MV-4-11 (cell line): ENCODE measurements at regions not wholly inside any gene's neighbourhood (a gene's known extent, or its start where the extent isn't known, plus 50 kb on each side); places are given as distances from the start of the nearest gene placed in this dataset.

Experiments
- DNase-seq: peaks from one replicate; lab custom pipeline; 2025; lab: John Stamatoyannopoulos, UW

DNA sequence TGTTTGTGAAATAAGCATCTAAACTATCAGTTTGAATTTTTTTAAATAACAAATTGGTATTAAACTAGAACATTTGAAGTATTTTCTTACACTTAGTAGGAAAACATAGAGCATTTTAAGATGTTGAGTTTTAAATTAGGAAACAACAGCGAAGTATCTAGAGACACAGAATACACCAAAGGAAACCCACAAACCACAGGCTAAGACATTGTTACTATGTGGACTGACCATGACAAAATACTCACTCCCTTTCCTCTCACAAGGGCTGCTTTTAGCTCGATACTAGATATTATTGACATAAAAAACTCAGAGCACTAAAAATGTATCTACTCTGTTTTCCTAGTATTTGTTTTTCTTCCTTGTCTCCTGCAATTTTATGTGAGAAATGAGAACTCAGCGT, 266.0 kb upstream of the CITED2 start:
- peak; percentile 90 for DNase-seq

DNA sequence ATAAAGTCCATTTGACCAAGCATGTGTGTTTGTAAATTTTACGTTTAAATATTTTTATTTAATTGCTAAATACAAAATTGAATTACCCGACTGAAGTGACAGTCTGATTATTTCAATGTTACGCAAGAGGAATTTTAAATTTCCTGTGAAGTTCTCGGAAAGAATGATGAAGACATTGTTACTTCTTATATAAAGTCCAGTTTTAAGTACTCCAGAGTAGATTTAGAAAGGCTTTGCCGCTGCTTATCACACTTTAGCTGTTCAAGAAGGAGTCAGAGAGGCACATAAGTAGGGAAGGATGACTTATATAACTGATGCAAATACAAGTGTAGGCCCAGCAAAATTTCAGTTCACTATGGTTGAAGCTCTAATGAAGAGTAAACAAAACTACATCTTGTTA, 265.1 kb upstream of the CITED2 start:
- peak; percentile 74 for DNase-seq

DNA sequence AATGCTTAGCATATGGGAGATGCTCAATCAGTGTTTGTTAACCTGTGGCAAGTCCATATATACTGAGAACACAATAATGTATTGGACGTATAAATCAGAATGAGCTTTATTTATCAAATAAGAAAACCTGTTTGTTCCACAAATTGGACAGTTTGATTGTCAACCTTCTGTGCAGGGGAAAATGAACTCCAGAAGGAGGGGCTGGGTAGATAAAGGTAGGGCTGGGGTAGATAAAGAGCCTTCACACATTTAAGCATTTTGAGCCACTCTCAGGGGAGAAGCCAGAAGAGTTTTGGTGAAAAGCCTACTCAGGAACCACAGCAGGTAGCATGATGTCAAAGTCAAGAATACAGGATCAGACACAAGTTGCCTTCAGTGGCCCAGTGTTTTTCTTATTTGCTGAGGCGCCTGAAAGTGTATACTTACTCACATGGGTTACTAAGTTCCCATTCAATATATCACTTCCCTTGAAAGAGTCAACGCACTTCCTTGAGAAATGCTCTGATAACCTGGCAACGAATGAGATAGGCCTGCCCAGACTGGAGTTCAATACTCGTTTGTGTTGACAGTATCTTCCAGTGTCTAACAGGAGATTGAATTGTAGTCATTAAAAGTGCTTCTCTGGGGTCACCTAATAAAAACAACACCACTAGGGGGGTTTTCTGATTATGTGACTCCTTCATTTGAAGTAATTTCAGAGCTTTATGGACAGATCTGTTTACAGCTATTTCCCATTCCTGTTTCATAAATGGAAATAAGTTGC, 263.9 kb upstream of the CITED2 start:
- peak; percentile 48 for DNase-seq

DNA sequence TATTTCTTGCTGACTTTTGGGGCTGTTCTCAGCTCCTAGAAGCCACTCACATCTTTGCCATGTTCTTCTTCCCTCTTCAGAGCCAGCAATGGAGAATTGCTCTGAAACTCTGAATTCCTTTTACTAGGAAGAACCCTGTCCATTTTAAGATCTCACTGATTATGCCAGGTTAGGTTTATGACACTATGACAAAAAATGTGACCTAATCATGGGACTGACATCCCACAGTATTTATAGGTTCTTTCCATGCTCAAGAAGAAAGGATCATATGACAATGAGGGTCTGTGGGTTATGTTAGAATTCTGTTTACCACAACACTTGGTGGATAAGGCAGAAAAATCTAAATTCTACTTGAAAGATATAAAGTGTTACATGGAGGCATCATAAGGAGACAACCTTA, 263.3 kb upstream of the CITED2 start:
- DNase-seq = no peak

DNA sequence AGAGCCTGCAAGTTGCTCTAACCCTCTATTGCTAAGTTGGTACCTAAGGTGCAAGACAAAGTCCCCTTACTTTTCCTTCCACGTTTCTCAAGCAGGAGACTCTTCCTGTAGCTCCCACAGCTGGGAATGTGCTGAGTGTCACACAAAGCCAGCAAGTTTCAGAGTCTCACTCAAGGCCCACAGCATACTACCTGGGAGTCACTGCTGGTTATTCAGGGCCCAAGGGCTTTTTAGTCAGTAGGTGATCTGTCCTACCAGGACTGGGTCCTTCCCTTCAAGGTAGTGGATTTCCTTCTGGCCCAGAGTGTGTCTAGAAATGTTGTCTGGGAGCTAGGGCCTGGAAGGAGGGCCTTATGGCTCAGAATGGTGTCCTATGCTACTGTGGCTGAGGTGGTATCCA, 261.9 kb upstream of the CITED2 start:
- DNase-seq = no peak

DNA sequence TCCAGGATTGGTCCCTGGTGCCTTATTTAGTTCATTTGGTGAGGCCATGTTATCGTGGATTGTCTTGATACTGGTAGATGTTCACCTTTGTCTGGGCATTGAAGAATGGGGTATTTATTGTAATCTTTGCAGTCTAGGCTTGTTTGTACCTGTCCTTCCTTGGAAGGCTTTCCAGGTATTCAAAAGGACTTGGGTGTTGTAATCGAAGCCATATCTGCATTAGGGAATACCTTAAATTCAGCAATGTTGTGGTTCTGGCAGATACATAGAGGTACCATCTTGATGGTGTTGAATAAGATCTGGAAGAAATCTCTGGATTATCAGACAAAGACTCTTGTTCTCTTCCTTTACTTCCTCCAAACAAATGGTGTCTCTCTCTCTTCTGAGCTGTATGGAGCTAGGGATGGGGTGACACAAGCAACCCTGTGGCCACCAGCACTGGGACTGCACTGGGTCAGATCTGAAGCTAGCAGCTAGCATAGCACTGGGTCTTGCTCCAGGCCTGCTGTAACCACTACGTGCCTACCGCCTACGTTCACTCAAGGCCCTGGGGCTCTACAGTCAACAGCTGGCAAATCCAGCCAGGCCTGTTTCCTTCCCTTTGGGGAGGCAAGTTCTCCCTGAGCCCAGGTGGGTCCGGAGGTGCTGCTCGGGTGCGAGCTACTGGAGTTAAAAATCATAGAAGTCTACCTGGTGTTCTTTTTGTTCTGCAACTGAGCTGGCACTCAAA, 261.1 kb upstream of the CITED2 start:
- no peak for DNase-seq

DNA sequence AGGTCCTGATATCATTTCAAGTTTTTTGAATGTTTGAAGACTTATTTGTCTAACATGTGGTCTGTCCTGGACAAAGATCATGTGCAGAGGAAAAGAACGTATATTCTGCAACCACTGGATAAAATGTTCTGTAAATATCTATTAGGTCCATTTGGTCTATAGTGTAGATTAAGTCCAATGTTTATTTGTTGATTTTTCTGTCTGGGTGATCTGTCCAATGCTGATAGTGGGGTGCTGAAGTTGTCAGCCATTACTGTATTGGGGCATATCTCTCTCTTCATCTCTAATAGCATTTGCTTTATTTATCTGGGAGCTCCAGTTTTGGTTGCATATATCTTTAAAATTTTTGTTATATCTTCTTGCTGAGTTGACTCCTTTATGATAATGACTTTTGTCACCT, 258.4 kb upstream of the CITED2 start:
- no peak for DNase-seq

DNA sequence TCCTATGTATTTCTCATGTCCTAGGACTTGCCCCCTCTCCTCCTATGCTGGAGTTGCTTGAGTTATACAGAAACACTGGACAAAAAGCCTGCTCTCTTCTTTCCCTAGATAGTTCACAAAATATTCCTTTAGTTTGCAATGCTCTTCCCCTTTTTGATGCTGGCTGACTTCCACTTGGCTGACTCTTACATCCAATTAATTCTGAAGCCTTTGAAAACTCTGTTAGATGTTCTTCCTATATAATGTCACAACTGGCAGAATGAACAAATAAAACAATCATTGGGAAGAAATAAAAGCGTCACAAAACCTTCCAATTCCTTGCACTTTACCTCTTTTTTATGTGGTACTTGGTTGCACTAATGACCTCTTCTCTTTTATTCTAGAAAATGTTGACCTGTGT, 253.8 kb upstream of the CITED2 start:
- DNase-seq = no peak

DNA sequence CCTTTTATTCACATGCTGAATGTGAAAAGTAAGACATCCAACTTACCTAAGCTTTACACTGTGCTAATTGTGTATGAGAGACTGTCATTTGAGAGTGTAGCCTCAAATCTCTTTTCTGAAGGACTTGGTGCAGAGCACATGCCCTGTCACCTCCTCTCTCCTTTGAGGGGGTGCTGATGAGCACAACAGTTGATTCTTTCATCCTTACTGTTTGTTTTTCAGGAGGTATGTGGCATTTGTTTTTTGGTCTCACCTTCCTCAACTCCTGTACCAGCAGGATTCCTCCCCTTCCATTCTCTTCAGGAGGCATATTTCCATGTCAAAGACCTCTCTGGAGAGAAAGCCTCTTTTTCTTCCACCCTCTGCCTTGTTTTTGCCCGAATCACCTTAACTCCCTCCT, 252.6 kb upstream of the CITED2 start:
- DNase-seq = no peak

DNA sequence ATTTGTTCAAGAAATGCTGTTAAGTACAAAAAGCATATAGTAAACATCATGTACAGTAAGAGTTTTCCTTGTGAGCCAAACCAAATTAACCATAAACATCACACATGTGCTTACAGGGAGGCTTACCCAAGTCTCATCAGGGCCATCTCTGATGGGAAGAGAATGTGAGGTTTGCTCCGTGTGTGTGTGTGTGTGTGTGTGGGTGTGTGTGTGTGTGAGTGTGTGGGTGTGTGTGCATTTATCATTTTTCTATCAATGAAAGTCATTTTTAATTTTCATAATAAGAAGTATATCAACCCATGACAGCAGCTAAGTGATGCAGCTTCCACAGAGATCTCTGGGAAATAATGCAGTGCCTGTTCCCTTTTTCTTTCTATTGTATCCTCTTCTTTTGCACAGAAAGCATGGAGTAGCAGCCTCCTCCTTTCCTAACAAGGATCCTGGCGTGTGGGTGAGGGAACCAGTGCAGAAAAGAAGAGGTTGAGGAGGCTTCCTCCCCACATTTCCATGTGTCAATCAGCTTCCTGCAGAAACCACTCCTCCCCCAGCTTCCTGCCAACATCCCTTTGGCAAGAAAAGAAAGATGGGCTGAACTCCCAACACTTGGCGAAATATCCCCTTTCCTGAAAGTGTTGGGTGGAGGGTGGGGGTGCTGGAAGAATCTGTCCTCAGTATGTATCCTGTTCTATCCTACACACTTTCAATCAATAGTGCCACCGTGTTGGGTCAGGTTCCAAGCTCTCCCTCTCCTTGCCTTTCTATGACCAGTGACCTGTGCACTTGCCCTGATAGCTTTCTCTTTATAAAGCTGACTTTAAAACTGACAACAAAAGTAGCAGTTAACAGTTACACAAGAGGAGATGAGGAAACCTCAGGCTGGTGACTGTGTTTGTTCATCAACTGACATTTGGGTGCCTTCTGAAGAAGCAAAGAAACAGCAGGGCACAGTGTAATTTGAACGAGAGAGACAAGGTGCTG, 251.8 kb upstream of the CITED2 start:
- peak; percentile 97 for DNase-seq

DNA sequence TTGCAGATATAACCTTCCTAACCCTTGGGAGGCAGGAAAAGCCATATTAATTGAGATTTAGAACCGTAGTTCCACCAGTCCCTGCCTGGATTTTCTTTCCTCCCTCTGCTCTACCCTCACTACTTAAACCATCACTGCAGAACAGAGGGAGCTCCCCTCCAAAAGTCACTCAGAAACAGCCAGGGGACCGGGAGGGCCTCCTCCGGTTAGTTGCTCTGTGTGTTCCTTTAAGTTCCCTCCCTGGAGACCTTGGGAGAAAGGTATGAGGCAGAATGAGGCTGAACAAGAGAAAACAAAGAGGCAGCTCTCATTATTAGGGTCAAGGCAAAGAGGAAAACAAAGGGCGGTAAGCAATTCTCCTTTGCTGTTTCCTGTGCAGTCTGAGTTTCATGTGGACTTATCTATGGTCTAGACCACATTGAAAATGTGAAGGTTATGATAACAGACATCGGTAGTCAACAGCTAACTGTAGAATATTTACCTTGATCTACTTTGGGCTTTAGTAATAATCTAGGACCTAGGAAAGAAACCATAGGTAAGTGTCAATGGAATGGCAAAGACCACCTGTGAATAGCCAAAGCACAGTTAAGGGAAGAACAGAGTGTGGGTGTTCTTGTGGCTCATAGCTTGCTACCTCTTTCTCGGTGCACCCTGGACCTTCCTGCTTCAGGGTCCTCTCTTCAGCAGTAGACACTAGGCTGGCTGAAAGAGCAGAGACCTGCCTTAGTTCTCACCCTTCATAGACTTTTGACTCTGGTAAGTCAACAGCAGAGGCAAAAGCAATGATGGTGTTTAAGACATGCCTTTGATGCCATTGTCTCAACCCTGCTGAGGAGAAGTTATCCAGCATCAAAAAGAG, 250.9 kb upstream of the CITED2 start:
- peak; percentile 37 for DNase-seq

DNA sequence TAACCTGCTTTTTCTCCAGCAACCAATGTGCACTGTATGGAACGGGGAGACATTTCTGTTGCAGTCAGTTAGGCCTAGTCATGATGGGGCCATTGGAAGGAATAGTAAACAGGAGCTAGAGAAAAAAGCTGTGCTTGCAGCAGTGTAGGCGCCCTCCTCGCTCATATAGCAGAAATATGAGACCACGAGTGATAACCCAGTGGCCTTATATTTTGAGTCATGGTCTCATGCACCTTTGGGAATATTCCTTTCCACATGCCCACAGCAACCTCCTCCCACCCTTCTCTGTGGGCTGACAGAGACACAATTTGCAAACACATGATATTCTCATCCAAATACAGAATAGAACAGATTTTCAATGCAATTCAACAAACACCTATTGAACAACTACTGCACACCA, 248.9 kb upstream of the CITED2 start:
- DNase-seq = no peak

DNA sequence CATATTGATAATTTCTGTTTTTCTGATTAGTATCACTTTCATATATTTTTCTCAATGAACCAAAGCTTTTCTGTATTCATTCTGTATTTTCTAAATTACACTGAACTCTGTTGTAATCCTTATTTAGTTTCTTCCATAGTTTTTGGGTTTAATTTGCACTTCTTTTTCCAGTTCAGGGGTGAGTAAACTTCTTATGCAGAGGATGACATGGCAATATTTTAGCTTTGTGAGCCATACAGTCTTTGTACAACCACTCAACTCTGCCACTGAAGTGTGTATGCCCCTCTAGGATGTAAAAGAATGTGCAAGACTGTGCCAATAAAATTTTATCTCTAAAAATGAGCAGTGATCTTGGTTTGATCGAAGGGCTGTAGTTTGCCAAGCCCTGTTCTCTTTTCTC, 239.0 kb upstream of the CITED2 start:
- DNase-seq = no peak

DNA sequence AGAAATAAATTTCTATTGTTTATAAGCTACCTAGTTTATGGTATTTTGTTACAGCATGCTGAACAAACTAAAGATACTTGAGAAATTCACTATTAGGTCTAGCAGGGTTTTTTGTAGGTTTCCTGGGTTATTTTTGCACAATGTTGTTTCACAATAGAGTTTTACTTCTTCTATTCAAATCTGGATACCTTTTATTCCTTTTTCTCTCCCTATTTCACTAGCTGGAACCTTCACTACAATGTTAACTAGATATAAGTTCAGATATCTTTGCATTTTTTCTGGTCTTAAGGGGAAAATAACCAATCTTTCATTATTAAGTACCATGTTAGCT, 237.7 kb upstream of the CITED2 start:
- DNase-seq = peak; percentile 74

DNA sequence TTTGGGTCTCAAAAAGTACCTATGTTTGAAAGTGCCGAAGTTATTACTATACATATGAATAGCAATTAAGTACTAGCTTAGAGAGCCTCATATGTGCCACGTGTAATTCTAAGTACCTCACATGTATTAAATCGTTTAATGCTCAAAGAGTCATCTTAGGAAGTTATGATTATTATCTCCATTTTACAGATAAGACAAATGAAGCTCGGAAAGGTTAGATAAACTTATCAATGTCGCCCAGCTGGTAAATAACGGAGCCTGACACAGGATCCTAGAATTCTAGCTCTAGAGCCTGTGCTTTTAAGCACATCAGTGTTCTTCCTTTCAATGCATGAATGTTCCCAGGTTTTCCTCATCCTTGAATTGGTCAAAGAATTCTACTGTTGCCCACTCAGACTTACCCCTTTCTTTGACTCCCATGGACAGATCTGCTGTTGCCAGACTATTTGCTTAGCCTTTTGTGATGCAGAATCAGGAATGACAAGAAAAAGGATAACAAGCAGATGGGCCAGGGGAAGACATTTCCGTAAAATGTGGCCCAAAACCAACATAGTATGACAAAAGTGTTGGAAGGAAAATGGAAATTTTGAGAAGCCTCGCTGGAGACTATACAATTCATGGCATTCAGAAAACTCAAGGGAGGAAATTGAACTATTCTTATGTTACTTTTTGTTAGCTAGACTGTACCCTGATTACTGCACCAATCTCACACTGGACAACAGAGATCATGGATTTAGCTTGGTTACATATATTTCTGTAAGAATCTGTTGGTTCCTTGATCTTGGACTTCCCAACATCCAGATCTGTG, 237.1 kb upstream of the CITED2 start:
- DNase-seq = no peak

DNA sequence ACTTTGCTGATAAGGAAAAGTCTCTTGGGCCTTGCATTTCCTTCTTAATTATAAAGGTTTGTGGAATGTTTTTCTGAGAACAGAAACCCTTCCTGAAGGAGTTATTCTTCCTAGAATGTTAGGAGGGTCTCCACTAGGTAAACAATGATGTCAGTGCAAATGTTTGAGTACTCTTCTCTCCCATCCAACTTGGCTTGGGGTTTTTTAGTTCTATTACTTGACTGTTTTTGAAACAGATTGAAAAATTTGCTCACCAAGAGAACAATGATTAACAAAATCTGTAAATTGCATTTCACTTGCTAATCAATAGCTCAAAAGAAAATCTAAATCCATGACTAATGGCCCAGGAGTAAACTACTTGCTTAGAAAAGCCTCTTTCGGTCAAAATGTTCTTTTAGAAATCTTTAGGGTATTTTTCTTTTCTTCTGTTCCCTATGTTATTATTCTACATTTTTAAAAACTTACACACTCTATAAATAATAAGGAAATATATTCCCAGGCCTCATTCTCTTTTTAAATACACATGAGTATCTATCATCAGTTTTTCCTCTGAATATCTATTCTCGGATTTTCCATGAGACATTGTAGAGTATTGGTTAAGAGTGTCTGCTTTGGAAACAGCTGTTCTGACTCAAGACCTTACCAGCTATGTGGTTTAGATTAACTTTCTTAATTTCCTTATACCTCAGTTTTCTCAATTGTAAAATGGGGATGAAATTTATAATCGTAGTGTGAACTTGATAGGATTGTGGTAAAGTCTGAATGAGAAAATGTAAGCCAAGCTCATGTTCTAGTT, 234.2 kb upstream of the CITED2 start:
- DNase-seq = no peak

DNA sequence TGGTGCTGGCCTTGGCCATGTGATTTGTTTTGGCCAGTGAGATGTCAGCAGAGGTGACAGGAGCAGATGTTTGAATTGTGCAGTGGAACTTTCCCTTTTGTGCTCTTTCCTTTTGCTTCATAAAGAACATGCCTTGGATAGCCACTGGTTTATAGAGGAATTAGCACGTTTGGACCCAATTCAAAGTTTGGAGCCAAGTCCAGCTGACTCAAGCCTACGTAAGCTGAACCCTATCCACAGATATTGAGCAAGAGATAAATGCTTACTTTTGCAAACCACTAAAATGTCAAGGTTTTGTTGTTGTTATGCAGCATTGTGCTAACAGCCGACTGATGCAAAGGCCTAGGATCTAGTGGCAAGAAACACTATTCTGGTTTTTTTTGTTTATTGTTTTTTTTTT, 230.9 kb upstream of the CITED2 start:
- peak; percentile 9 for DNase-seq

DNA sequence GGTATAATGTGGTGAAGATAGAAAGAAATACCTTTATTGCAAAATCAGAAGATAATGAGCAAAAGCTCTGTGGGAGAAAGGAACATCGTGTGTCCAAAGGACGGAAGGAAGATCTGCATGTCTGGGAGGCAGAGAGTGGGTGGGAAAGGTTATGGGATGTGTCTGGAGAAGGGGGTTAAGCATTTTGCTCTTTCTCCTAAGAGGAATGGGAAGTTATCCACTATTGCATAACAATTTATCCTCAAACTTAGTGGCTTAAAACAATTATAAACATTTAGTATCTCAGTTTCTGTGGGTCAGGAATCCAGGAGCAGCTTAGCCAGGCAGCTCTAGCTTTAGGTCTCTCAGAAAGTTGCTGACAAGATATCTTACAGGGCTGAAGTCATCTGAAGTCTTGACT, 229.1 kb upstream of the CITED2 start:
- DNase-seq = no peak

DNA sequence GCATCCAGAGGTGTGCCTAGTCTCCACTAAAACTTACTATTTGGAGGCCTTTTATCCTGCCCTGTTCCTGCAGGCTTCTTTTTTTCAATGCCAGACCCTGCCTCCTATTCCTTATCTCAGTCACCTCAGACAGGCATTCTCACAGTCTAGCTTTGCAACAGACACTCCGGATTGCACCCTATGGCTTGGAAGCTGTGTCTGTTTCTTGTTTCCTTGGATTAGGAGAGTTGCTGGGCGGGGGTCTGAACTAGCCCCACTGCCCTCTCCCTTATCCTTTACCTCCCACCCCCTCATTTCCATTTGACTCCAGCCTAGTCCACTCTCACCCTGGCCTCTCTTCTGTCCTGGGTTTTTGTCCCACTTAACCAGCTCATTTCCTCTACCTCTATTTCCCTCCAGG, 228.1 kb upstream of the CITED2 start:
- no peak for DNase-seq

DNA sequence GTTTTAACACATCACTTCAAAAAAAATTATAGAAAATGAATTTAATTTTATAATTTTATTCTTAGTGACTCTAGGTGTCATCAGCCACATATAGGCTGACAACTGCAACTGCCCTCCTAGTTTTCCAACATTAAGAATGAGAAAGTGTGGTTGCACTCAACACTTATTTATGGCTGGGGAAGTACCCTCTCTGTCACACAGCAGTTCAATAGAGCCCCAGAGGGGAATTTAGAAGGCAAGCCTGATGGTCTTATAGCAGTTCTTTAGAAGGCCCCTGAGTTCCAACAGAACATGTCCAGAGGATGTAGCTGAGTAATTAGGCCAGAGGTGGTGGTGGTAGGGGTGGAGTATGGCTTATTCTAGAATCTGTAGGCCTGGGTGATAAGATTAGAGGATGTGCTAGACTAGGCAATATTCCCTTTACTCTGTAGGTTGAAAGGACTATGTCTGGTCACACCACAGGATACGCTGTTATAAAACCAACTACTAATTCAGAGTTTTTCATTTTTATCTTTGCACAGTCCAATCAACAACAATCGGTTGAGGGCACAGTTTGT, 226.5 kb upstream of the CITED2 start:
- peak; percentile 29 for DNase-seq
